Glutamatergic neuron (in vitro differentiated cells): ENCODE measurements at regions not wholly inside any gene's neighbourhood (a gene's known extent, or its start where the extent isn't known, plus 50 kb on each side); places are given as distances from the start of the nearest gene placed in this dataset.

Experiments
- DNase-seq: peaks from one replicate; pipeline ENCODE4 v3.0.0; 2022
- H3K27ac Mint-ChIP-seq: one replicate; pipeline ENCODE4 v1.8.0; 2020; ENCODE audit warnings: mild to moderate bottlenecking, mixed read lengths, inconsistent platforms; ENCODE audit not compliant: unreplicated experiment
- H3K27me3 Mint-ChIP-seq: one replicate; pipeline ENCODE4 v1.8.0; 2020; ENCODE audit warnings: mild to moderate bottlenecking, moderate library complexity, mixed read lengths, inconsistent platforms; ENCODE audit not compliant: unreplicated experiment
- H3K36me3 Mint-ChIP-seq: one replicate; pipeline ENCODE4 v1.8.0; 2020; ENCODE audit warnings: mild to moderate bottlenecking, mixed read lengths, inconsistent platforms; ENCODE audit not compliant: unreplicated experiment
- H3K4me1 Mint-ChIP-seq: one replicate; pipeline ENCODE4 v1.8.0; 2020; ENCODE audit warnings: mild to moderate bottlenecking, low read depth, mixed read lengths, inconsistent platforms; ENCODE audit not compliant: unreplicated experiment
- H3K4me3 Mint-ChIP-seq: one replicate; pipeline ENCODE4 v1.8.0; 2020; ENCODE audit warnings: mild to moderate bottlenecking, mixed read lengths, inconsistent platforms; ENCODE audit not compliant: unreplicated experiment
- H3K9me3 Mint-ChIP-seq: one replicate; pipeline ENCODE4 v1.8.0; 2020; ENCODE audit warnings: mild to moderate bottlenecking, moderate library complexity, mixed read lengths, inconsistent platforms; ENCODE audit not compliant: unreplicated experiment
- TF ChIP-seq, protein P1 (sequence below): fragments of 200-600 bp; sonication (generic); IDR thresholded peaks from one replicate; pipeline ENCODE4 v1.5.0; 2021; ENCODE audit not compliant: partially characterized antibody, unreplicated experiment

- TF ChIP-seq, protein P1, sequence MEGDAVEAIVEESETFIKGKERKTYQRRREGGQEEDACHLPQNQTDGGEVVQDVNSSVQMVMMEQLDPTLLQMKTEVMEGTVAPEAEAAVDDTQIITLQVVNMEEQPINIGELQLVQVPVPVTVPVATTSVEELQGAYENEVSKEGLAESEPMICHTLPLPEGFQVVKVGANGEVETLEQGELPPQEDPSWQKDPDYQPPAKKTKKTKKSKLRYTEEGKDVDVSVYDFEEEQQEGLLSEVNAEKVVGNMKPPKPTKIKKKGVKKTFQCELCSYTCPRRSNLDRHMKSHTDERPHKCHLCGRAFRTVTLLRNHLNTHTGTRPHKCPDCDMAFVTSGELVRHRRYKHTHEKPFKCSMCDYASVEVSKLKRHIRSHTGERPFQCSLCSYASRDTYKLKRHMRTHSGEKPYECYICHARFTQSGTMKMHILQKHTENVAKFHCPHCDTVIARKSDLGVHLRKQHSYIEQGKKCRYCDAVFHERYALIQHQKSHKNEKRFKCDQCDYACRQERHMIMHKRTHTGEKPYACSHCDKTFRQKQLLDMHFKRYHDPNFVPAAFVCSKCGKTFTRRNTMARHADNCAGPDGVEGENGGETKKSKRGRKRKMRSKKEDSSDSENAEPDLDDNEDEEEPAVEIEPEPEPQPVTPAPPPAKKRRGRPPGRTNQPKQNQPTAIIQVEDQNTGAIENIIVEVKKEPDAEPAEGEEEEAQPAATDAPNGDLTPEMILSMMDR: no peak
- no peak for DNase-seq
- H3K27me3 Mint-ChIP-seq: no peaks in the 10 kb centered on the region
- no peak overlapping the region for H3K4me3 Mint-ChIP-seq
- H3K27ac Mint-ChIP-seq: no peak overlapping the region
- H3K4me1 Mint-ChIP-seq: no peaks in the 10 kb centered on the region
- no peaks in the 10 kb centered on the region for H3K9me3 Mint-ChIP-seq
- no peaks in the 10 kb centered on the region for H3K36me3 Mint-ChIP-seq
Measured at GRCh38 chr2:212745359-212745758, 206.8 kb upstream of the ERBB4 start.

DNA sequence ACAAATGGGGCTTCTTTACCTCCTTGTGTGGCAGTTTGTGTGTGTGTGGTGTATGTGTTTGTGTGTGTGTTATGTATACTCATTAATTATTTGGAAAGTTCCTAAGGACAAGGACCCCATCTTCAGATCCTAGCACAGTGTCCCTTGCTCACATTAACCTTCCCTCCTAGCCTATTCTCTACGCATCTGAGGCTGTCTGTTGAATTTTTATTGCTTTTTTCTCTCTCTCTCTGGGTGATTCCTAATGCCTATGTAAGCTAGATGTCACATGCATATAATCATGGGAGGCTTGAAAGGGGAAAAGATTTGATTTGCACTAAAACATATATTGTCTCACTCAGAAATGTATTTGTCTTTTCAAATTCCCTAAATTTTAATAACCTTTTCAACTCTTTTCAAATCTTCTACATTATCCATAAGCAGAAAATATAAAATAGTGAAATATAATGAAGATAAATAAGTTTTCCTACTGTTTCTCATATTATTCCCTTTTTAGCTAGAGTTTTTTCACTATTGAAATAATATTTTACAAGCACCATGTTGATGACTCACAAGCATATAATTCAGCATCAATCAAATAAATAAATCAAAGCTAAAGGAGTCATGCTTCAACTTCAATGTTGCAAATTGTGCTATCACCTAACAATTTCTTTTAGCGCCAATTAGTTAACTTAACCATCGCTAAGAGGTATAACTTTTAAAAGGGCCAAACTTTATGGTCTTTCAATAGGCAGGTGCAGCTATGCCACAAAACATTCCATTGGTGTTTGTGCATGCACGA, 199.0 kb upstream of the ERBB4 start:
- TF ChIP-seq, protein P1: no peak
- Mint-ChIP-seq H3K36me3 (no peaks in the 10 kb centered on the region), H3K9me3 (no peaks in the 10 kb centered on the region), H3K4me1 (no peaks in the 10 kb centered on the region), H3K27me3 (no peaks in the 10 kb centered on the region), H3K27ac (no peak overlapping the region), H3K4me3 (no peak overlapping the region)
- DNase-seq: no peak

DNA sequence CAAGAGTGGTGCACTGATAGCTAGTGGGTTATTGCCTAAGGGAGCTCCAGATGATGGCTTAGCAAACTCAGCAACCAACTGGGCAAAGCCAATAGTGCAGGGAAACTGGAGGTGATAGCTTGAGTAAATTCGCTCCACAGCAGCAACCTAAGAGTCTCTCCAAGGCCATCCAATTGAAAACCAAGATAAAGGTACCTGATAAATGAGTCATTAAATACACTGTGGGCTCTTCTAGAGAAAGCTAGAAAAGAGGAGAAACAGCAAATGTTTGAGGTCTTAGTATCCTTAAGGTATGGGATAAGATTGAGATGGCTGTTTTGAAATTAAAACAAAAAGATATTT, 197.8 kb upstream of the ERBB4 start:
- Mint-ChIP-seq H3K27ac (no peak overlapping the region), H3K27me3 (no peaks in the 10 kb centered on the region), H3K36me3 (no peaks in the 10 kb centered on the region), H3K4me3 (no peak overlapping the region), H3K4me1 (no peaks in the 10 kb centered on the region), H3K9me3 (no peaks in the 10 kb centered on the region)
- no peak for DNase-seq
- TF ChIP-seq, protein P1: no peak

GRCh38 chr2:212733273-212733672, 194.7 kb upstream of the ERBB4 start:
- Mint-ChIP-seq H3K36me3 (no peaks in the 10 kb centered on the region), H3K4me3 (no peak overlapping the region), H3K27ac (no peak overlapping the region), H3K4me1 (no peaks in the 10 kb centered on the region), H3K9me3 (no peaks in the 10 kb centered on the region), H3K27me3 (no peaks in the 10 kb centered on the region)
- TF ChIP-seq, protein P1: no peak
- DNase-seq: no peak

DNA sequence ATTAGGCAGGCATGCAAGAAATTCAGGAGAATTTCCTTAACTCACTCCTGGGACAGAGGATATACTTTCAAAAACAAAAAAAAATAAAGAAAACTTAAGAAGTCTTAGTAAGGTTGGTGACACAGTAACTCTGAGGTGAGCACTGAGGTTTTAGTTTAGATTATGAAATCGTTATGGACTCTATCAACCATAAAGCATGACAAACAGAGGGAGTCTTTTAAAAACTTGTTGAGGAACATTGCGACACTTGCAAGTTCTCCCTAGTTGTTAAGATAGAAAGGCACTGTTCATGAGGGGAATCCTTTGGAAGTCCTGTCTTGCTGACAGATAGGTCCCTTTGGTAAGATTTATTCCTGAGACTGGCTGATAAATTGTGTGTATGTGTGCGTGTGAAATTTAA, 194.3 kb upstream of the ERBB4 start:
- H3K9me3 Mint-ChIP-seq: no peaks in the 10 kb centered on the region
- no peak for DNase-seq
- no peaks in the 10 kb centered on the region for H3K4me1 Mint-ChIP-seq
- no peak overlapping the region for H3K4me3 Mint-ChIP-seq
- H3K27ac Mint-ChIP-seq: no peak overlapping the region
- H3K36me3 Mint-ChIP-seq: no peaks in the 10 kb centered on the region
- TF ChIP-seq, protein P1: no peak
- no peaks in the 10 kb centered on the region for H3K27me3 Mint-ChIP-seq
